HG03139 (cell line): ENCODE measurements at regions not wholly inside any gene's neighbourhood (a gene's known extent, or its start where the extent isn't known, plus 50 kb on each side); places are given as distances from the start of the nearest gene placed in this dataset.

Source experiments
- ATAC-seq: cut with Tn5 transposase; IDR thresholded peaks from one replicate; pipeline ENCODE4 v1.9.1; 2021; ENCODE audit not compliant: unreplicated experiment

DNA sequence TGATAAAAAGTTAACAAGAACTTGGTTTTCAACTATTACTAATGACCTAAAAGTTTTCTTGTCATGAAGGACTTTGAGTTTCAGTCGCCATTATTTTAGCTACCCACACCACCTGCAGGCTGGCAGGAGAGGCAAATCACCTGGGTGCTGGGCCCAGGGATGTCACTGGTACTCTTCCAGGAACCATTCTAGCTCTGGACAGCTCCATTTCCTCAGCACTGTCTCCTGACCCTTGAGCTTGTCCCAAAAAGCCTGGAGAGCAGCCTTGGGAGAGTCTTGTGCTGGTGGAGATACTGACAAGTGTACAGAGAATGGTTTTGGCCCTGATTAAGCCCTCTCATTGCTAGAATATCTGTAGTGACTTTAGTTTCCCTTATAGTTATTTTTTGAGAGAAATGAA lies 1924.1 kb upstream of the WWC1 start:
- ATAC-seq = no peak

DNA sequence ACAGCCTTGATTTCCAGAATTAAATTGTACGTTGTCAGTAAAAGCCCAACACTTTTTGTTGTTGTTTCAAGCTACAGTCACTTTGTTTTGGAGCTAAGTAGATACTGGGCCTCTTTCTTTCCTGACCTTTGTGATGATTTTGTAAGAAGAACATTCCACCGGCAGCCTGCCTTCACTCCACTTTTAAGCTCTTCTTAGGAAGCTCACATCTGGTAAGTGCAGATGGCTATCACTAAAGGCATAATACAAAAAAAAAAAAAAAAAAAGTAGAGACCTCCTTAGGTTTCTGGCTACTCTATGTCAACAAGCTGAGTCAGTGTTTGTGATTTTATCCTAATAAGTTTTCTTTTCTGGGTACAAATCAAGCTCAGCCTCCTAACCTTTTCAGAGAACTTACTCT lies 1922.1 kb upstream of the WWC1 start:
- ATAC-seq = no peak

DNA sequence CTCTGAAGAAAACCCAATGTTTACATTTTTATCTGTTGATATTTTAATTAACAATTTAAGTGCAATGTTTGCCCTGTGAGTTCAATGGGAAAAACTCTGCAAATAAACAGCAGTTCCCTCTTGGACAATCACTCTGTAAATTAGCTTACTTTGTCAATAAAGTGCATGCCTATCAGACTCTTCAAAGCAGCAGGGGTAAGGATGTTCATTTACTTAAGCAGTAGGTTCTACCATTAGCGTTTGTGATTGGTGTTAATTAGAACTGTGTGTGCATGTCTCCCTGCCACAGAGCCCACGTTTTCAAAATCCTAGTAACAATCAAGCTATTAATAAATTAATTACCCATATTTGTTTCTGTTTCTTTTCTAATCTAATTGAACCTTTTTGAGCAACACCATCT lies 1921.6 kb upstream of the WWC1 start:
- ATAC-seq = no peak

DNA sequence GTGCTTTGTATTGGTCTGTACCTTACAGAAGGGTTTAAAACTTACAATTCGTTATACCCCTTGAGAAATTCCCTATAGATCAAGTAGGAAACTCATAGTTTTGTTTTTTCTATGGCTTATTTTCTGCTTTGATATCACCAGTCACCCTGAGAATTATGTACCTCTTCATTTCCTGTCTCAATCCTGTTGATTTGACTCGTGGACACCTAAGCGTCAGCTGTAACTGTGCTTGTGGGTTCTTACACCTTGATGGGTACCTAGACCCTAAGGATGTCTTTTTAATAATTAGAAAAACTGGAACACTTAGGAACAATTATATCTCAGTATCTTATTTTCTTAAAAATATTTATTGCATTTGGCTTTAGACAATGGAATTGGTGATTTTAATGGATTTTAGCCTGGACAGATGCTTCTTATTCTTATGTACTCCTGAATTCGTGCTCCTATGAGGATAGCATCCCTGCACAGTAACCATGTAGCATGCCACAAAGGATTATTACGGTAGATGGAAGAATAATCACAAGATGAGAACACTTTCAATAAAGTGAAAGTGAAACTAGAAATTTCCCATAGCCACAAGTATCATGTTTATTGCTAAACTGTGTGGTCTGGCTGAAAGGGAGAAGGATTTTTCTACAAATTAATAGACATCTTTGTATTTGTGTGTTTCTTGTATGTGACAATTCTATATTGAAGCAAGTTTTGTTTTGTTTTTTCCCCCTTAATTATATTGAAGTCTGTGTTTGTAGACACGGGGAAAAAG lies 1920.3 kb upstream of the WWC1 start:
- ATAC-seq = no peak

DNA sequence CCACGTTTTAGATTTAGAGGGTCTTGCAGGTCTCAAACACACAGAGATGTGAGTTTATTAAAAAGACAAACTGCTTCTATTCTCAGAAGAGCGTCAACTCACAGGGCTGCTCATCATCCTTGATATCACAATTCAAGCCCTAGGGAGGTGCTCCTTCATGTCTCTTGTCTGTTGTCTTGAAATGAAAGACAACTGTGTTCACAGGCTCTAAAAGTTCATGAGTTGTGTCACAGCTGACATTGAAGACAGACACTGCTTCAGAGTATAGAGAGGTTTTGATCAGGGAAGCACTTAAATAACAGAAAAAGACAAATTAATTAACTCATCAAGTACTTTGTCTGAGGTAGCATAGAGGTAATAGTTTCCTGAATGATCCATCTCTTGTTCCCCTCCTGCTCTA lies 1917.6 kb upstream of the WWC1 start:
- no peak for ATAC-seq

DNA sequence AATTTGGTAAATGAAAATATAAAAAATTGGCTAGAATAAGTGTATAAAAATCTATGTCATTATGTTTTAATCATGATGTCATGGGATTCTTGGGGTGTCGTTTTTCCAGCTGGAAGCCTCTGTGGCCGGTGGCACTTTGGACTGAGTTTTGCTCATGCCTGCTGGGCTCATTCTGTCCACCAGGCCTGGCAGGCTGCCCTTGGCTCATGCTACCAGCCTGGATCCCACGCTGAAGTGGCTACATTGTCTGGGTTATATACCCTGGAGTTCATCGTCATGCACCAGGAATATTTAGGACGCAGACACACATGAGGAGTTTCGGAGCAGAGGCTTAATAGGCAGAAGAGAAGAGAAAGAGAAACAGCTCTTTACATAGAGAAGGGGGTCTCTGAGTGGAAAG lies 1913.7 kb upstream of the WWC1 start:
- no peak for ATAC-seq

DNA sequence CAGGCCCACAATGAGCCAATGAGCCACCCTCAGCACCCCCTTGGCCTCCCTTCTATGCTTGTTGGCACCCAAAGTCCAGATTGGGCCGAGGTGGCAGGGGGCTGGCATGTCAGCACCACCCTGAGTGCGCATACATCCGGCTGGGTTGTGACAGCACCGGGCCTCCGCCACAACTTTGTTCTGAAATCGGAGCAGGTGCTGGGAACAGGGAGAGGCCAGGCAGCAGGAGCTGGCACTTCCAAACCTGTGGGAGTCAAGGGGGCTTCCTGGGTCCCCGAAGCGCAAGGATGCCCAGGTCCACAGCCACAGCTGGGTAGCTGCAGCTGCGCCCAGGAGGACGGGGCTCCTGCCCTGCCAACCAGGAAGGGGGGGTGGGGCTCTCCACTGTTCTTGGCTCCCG lies 1911.9 kb upstream of the WWC1 start:
- ATAC-seq = no peak

DNA sequence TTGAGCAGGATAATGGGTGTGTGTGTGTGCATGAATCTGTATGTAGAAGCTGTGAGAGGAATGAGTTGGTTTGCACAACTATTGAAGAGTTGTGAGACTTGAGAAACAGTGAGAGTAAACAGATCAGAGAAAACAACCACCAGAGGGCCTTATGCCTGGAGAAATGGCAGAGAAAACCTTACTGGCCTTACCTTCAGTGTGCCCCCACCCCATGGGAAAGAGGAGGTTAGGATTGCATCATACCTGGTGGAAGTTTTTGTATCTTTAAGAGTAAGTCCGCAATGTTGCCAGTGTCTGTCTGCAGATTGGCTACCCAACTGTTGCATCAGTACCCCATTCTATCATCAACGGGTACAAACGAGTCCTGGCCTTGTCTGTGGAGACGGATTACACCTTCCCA lies 1909.4 kb upstream of the WWC1 start:
- no peak for ATAC-seq

DNA sequence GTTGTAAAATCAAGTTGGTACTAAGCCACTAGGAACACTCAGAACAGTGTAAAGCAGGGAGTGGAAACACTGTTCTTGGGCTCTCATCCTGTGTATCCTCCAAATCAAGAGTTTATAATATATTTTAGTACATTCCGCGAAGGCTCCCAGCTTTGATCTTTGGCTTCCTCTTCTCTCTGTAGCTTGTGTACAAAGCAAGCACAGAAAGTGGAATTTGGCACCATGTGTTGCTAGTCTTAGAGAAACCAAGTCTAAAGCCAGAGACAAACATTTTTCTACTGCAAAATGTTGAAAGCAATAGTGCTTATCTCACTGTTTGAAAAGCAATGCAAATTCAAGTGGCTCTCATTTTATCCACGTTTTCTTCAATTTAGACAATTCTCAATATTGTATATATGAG lies 1893.3 kb upstream of the WWC1 start:
- ATAC-seq = no peak

DNA sequence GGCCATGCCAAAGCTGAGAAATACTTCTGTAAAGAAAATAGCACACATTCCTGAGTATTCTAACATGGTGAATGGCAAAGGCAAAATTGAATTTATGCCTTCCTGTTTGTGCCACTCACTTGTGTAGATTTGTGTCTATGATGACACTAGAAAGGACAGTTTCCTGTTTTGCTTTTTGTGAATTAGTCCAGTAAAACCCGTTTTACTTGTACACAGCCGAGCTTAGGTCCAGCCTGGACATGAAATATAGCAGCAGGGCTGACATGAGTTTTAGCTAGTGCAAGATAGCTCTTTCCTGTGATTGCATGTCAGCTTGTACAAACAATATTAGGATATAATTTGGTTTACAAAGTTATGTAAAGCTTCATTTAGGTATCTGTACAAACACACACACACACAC lies 1891.7 kb upstream of the WWC1 start:
- no peak for ATAC-seq

DNA sequence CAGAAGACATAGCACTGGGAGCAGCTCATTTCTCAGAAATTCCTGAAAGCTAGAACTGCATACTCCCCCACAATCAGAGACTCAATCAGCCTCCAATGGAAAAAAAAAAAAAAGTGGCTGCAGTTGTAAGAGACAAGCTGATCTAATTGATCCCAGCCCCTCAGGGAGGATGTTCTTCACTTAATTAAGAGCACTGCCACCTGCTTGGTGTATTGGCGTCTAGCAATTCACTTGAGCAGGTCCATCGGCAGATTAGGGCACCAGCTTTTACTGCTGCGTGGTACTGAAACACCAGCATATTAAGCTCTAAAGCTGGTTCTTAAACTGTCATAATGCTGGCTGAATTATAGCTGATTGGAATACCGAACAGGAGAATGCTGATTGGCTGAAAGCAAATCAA lies 1890.1 kb upstream of the WWC1 start:
- no peak for ATAC-seq

DNA sequence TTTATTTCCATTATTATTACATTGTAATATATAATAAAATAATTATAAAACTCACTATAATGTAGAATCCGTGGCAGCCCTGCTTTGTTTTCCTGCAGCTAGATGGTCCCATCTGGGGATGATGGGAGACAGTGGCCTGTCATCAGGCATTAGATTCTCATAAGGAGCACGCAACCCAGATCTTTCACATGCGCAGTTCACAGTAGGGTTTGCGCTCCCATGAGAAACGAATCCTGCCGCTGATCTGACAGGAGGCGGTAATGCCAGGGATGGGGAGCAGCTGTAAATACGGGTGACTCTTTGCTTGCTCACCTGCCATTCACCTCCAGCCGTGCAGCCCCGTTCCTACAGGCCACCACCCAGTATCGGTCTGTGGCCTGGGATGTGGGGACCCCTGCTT lies 1879.3 kb upstream of the WWC1 start:
- ATAC-seq = no peak

DNA sequence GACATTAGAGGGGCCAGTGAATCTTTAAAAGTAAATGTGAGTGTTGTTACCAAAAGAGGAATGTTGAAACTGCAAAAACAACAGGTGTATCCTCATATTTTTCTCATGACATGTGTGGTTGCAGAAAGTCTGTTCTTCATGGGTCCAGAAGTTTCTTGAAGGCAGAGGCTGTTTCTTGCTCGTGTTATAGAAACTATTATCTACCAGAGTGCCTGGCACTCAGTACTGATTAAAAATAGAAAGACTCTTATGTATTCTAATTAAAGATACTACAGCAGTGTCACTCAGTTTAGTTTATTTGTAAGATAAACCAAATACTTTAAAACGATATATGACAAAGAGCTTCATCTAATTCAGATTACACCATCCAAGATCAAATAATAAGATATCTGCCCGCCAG lies 1864.2 kb upstream of the WWC1 start:
- ATAC-seq = no peak

DNA sequence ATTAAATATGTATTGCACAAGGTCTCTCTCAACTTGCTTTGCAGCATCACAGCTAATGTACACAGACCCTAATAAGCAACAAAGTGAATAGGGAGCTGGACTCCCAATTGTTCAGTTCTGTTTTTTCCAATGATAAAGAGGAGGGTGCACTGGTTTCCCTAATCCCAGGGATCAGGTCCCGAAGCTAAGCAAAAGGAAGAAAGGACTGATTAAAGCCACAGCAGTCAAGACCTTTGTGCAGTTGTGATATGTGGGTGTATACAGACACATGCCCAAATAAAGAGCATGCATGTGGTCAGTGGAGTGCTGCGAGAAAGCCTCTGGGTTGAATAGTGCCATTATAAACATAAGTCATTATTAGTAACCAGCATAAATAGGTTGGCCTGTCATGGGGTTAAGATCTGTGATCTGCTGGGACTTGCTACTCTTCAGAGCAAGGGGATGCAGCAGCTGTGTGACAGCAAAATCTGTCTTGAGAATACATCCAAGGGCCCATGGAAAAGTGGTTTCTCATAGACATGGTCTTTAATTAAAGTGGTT lies 1863.1 kb upstream of the WWC1 start:
- ATAC-seq = no peak

DNA sequence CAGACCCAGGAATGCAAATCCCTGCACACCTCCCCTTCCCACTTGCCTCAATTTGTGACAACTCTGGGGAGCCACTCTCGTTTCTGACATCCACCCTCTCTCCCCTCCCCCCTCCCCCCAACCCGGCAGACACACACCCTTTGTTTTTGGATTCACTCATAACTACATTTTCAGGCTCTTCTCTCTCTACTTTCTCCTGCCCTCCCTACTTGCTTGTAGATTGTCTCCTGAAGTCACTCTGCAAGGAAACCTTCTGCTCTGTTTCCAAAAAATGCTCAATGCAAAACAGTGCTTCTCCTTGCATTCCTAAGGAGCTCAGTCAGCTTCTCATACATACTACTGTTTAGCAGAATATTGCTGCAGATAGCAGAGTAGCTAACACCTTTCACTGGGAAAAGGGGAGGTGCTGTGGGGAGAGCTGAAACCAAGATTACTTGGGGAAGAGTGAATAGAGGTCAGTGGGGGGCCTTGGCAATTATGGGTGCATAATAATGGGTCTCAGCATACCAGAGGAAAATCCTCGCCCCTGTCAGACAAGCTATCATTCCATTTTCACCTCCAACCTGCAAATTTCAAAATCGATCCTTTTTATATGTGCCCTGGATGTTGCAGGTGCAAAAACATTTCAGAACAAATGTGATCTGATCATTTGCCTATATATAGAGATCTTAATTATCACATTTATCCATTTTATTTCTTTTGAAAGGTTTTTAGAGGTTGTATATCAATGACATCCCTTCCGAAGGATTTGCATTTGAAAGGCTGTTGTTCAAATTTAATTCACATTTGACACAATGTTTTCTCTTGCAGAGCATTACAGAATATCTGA lies 1860.7 kb upstream of the WWC1 start:
- no peak for ATAC-seq

DNA sequence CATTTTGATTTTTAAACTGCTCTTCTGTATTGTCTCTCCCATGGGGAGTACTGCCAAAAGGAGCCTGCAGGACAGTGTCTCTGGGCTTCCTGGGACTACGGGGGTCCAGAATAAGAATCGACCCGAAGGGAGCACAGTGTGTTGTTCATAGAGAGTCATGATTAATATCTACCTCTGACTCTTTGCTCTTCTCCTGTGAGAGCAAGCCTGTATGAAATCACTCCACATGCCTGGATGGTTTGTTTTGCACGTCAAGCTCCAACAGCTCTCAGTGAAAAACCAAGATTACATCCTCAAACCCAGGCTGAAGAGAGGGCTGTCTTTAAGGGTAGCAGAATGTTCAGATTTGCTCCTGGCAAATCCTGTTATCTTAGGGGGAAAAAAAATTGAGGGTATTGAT lies 1860.0 kb upstream of the WWC1 start:
- ATAC-seq = no peak

DNA sequence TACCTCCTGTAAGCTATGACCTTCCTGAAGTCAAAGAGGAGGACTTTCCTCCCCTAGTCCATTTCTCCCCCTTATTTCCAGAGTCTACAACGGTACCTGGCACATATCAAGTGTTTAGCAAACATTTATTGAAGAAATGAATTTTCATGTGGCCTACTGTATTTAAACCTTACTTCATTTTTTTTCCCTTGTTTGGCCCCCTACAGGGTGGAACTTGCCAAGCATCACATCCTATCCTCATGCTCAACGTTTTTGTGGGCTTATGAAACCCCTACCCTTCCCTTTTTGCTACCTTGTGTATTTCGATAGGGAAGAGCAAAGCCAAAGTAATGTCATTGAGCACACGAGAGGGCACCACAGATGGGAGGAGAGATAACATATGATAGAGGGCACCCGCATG lies 1857.8 kb upstream of the WWC1 start:
- no peak for ATAC-seq

DNA sequence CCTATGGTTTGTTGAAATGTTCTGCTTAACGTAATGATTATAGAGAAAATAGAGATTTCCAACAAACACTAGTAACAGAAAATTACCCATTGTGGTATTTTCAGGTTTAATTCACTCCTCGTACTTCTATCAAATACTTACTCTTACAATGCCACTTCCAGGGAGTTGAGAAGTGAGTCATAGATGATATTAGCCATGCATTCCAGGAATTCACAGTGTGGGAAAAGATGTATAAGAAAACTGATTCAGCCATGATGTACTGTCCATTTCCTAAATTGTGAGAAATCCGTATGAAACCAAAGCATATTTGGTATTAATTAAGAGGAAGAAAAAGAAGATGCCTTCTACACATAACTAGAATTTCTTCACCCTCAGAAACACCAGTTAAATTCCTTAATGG lies 1854.6 kb upstream of the WWC1 start:
- ATAC-seq = no peak

DNA sequence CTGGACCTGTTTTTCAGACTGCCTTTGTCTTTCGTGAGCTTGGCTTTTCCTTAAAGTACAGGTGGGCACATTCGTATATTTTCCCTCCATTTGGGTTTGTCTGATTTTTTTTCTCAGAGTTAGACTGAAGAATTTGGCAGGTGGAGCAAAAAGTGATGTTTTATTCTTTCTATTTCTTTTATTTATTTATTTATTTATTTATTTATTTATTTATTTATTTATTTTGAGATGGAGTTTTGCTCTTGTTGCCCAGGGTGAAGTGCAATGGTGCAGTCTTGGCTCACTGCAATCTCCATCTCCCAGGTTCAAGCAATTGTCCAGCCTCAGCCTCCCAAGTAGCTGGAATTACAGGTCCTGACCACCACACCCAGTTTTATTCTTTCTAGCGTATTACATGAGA lies 1805.1 kb upstream of the WWC1 start:
- ATAC-seq = no peak

DNA sequence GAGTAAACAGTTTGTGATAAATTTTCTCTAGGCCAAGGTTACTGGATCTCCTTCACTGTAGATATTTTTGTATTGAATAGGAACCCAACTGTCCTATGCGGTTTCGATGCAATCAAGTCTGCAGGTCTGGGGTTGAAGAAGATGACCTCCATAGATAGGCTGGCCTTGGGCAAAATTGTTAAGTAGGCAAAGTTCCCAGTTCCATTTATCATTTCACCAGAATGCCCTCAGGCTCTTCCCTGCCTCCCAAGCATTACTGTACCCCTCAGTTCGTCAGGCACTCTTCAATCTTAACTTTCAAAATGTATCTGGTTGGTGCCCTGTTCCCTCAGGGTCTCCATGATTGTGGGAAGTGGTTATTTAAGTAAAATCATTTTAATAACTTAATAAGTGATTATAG lies 1802.9 kb upstream of the WWC1 start:
- no peak for ATAC-seq

DNA sequence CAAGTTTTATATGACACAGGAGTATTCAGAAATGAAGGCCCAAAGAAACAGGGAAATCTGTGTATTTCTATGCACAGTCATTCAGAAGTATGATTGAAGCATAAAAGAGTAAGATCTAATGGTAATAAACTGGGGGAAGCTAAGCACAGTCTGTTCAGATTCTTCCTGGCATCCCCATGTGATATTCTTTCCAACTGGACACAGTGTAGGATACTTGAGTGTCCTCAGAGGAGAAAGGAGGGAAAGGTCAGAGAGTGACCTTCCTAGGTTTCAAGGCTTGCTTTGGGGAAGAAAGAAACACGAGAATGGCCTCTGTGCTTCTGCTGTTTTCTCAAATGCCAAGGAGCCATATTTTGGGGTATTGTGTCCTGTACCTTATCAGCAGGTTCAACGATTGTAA lies 1798.4 kb upstream of the WWC1 start:
- no peak for ATAC-seq

DNA sequence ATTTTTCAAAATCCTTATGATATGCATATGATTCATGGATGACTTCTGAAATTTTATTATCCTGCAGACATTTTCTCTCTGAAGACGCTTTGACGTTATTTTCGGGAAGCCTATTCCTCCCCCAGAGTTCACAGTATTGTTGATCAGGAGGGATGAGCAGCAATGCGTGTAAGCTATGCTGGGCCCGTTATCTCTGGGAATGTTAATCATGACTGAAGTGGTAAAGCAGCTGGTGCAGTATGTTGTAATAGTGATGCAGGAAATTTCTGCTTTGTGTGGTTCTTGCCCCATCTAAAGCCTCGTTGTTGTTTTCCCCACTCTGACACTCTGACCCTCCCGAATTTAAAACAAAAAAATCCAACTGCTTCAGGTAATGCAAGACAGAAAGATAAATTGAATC lies 1797.8 kb upstream of the WWC1 start:
- ATAC-seq = no peak
